Breast epithelium (tissue), 3 donors: ENCODE measurements at regions not wholly inside any gene's neighbourhood (a gene's known extent, or its start where the extent isn't known, plus 50 kb on each side); places are given as distances from the start of the nearest gene placed in this dataset.

Experiments
- POLR2A ChIP-seq: fragments of 450-650 bp; IDR thresholded peaks from one replicate; pipeline ENCODE4 v1.6.1; 2016; ENCODE audit warnings: antibody characterized with exemption, mild to moderate bottlenecking, moderate library complexity
- POLR2AphosphoS5 ChIP-seq, 3 donors: sonication (generic); formaldehyde crosslinking; IDR thresholded peaks; one replicate each; pipeline ENCODE4 v1.6.1; 2017; ENCODE audit warnings: antibody characterized with exemption in 3 of 3
- TF ChIP-seq, protein P1 (sequence below), 3 donors: fragments of 450-650 bp; IDR thresholded peaks; one replicate each; pipeline ENCODE4 v1.5.1; 2016 to 2017; ENCODE audit warnings: antibody characterized with exemption in 3 of 3, mild to moderate bottlenecking in 3 of 3, moderate library complexity in 3 of 3

- TF ChIP-seq, protein P1, sequence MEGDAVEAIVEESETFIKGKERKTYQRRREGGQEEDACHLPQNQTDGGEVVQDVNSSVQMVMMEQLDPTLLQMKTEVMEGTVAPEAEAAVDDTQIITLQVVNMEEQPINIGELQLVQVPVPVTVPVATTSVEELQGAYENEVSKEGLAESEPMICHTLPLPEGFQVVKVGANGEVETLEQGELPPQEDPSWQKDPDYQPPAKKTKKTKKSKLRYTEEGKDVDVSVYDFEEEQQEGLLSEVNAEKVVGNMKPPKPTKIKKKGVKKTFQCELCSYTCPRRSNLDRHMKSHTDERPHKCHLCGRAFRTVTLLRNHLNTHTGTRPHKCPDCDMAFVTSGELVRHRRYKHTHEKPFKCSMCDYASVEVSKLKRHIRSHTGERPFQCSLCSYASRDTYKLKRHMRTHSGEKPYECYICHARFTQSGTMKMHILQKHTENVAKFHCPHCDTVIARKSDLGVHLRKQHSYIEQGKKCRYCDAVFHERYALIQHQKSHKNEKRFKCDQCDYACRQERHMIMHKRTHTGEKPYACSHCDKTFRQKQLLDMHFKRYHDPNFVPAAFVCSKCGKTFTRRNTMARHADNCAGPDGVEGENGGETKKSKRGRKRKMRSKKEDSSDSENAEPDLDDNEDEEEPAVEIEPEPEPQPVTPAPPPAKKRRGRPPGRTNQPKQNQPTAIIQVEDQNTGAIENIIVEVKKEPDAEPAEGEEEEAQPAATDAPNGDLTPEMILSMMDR (IDR thresholded peaks at IDR 0.05) = no peak
- TF ChIP-seq POLR2A (no peak), POLR2AphosphoS5 (IDR thresholded peaks at IDR 0.05) (no peak)
Observed at GRCh38 chr14:44732144-44732543, 225.1 kb upstream of the FSCB start.
